ENCODE measurements at regions not wholly inside any gene's neighbourhood (a gene's known extent, or its start where the extent isn't known, plus 50 kb on each side); places are given as distances from the start of the nearest gene placed in this dataset.

DNA sequence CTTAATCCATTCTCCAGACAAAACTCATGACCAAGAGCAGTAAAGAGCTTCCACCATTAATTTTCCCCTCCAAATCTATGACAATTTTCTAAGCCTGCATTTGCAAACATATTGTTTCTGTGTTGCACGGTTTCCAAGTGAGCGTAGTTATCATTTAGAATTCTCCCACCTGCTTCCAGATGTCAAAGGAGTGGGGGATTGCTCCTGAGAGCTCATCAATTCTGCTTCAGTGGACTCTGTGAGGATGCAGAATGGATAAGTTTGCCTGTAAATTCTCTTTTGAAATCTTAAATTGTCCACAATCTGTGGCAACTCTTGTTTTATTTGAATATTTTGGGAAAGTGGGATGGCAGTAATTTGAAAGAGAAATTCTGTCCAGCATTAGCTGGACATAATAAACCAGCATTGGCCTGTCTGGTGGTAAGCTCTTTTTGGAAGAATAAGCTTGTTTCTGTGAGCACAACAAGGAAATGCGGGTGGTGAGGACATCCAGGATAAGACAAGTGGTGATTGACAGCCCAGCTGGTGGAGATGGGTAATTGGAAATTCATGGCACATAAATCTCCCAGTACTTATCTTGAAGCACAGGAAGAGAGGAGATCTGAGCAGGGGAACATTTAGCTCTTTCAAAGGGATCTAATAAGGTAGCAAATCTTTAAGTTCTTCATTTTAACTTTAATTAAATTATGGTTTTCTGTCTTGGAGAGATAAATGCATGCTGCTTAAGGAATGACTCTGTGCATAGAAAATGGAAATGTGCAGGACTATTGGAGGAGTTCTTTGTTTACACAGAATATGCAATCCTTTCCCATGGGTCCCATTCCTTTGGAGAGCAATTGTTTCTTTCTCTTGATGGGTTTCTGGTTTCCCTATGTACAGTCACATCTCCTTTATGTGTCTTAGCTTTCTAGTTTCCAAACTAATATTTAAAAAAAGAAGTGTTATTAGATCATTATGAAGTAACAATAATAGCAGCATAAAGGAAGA, 73.2 kb downstream of the FAT3 start (continued):
- TF ChIP-seq CHD7 (IDR thresholded peaks at IDR 0.05; ENCODE audit: insufficient replicate concordance, low read length), result no peak
- TF ChIP-seq CHD2 (IDR thresholded peaks at IDR 0.05; ENCODE audit: low read length), result no peak
- no peak for TF ChIP-seq RXRA (IDR thresholded peaks at IDR 0.05; ENCODE audit: insufficient read depth, low read depth, low read length)
- TF ChIP-seq SUZ12 (IDR thresholded peaks at IDR 0.05; ENCODE audit: low read length), result no peak
- TF ChIP-seq KDM4A (IDR thresholded peaks at IDR 0.05; ENCODE audit: low read depth, low read length, severe bottlenecking), result no peak
- no peak for TF ChIP-seq BCL11A (IDR thresholded peaks at IDR 0.05; ENCODE audit: low read depth in 2 of 2, low read length in 2 of 2)
- TF ChIP-seq MAFK (IDR thresholded peaks at IDR 0.05; ENCODE audit: low read depth, low read length), result no peak
- TF ChIP-seq JUND (IDR thresholded peaks at IDR 0.05; ENCODE audit: low read length), result no peak
- no peak for TF ChIP-seq POLR2AphosphoS5 (IDR thresholded peaks at IDR 0.05; ENCODE audit: low read depth, low read length)
- TF ChIP-seq TAF1 (IDR thresholded peaks at IDR 0.05; ENCODE audit: low read depth, low read length), result no peak
